ENCODE measurements at regions not wholly inside any gene's neighbourhood (a gene's known extent, or its start where the extent isn't known, plus 50 kb on each side); places are given as distances from the start of the nearest gene placed in this dataset.

DNA sequence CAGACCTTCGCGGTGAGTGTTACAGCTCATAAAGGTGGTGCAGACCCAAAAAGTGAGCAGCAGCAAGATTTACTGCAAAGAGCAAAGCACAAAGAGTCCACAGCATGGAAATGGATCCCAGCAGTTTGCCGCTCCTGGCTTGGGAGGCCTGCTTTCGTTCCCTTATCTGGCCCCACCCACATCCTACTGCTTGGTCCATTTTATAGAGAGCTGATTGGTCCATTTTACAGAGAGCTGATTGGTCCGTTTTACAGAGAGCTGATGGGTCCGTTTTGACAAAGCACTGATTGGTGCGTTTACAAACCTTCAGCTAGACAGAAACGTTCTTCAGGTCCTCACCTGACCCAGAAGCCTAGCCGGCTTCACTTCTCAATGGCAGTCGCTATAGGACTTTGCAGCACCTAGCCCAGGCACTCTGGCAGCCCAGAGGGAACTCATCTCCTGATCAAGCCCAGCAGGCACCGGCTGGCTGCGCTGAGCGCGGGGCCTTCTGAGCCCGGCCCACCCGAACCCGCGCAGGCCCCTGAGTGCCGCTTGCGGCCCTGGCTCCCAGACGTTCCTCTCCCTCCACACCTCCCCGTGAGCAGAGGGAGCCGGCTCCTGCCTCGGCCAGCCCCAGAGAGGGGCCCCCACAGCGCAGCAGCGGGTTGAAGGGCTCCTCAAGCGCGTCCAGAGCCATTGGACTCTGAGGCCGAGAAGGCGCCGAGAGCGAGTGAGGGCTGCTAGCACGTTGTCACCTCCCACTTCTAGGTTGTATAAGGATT lies 200.3 kb downstream of the LMO4 start:
- H3K9me3 ChIP-seq (ENCODE audit: control insufficient read depth, insufficient read depth, low read depth, low read length) = no peaks in the 10 kb centered on the region
- no peak overlapping the region for H3K27ac ChIP-seq (ENCODE audit: insufficient read depth, low read length)
- TF ChIP-seq CTCF (conservative IDR thresholded peaks at IDR 0.05 in 1 of 2, IDR thresholded peaks at IDR 0.05 in 1 of 2; ENCODE audit: low read depth in 1 of 2, low read length in 2 of 2) = no peak
- no peak for TF ChIP-seq EZH2 (IDR thresholded peaks at IDR 0.05; ENCODE audit: low read length, missing control alignments)
- no peaks in the 10 kb centered on the region for H3K4me1 ChIP-seq (ENCODE audit: control insufficient read depth, extremely low read depth, insufficient read depth, low read length)
- H3K9ac ChIP-seq (ENCODE audit: insufficient read depth, low read length) = no peak overlapping the region
- no peak overlapping the region for H3K4me2 ChIP-seq (ENCODE audit: extremely low read depth, insufficient read depth, low read length)
- H2AFZ ChIP-seq (ENCODE audit: low read length) = no peak overlapping the region
- H3K79me2 ChIP-seq (ENCODE audit: control insufficient read depth, insufficient read depth, low read length) = no peaks in the 10 kb centered on the region
- H3K4me3 ChIP-seq (replicated peaks in 1 of 4; ENCODE audit: control extremely low read depth in 1 of 4, insufficient read depth in 1 of 4, low read depth in 3 of 4, low read length in 4 of 4) = no peak overlapping the region
- no peaks in the 10 kb centered on the region for H3K36me3 ChIP-seq (ENCODE audit: control insufficient read depth, insufficient read depth, low read length)
- no peaks in the 10 kb centered on the region for H4K20me1 ChIP-seq (ENCODE audit: control insufficient read depth, extremely low read depth, insufficient read depth, low read length)
- no peak for DNase-seq (ENCODE audit: low read depth in 2 of 2)
- no peaks in the 10 kb centered on the region for H3K27me3 ChIP-seq (ENCODE audit: control insufficient read depth, insufficient read depth, low read length)

DNA sequence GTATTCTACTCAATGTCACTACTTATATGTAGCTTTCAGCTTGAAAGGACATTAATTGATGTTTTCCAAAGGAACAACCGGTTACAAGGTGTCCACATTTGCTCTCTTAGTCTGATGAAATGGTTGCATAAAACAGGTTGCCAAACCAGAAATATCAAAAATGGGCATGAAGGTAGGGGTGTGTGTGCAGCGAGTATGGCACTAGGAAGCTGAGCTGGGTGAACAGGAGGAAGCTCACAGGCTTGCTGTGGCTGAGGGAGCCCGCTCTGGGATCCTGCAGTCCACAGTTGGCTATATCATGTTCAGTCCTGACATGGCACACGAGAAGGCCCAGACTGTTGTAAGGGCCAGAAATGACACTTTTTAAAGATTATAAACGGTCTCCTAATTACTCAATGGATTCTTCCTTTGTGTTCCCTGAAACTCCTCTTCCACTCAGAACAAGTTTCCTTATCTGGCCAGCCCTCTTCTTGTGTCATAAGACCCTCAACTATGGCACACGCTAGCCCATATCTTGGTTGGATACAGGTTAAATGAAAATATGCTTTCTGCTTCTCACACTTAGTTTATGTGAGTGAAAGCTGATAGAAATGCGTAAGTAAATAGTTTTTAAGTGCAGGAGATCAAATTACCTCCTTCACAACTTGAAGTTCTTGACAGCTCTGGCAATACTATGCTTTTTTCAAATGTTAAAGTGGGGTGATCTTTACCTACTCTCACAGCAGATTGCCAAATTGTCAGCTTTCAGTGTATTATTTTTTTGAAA lies 201.5 kb downstream of the LMO4 start:
- H3K9ac ChIP-seq (ENCODE audit: insufficient read depth, low read length) = no peak overlapping the region
- no peak for DNase-seq (ENCODE audit: low read depth in 2 of 2)
- no peaks in the 10 kb centered on the region for H3K36me3 ChIP-seq (ENCODE audit: control insufficient read depth, insufficient read depth, low read length)
- H3K9me3 ChIP-seq (ENCODE audit: control insufficient read depth, insufficient read depth, low read depth, low read length) = no peaks in the 10 kb centered on the region
- no peak for TF ChIP-seq CTCF (conservative IDR thresholded peaks at IDR 0.05 in 1 of 2, IDR thresholded peaks at IDR 0.05 in 1 of 2; ENCODE audit: low read depth in 1 of 2, low read length in 2 of 2)
- TF ChIP-seq EZH2 (IDR thresholded peaks at IDR 0.05; ENCODE audit: low read length, missing control alignments) = no peak
- no peaks in the 10 kb centered on the region for H4K20me1 ChIP-seq (ENCODE audit: control insufficient read depth, extremely low read depth, insufficient read depth, low read length)
- no peaks in the 10 kb centered on the region for H3K4me1 ChIP-seq (ENCODE audit: control insufficient read depth, extremely low read depth, insufficient read depth, low read length)
- no peak overlapping the region for H2AFZ ChIP-seq (ENCODE audit: low read length)
- H3K79me2 ChIP-seq (ENCODE audit: control insufficient read depth, insufficient read depth, low read length) = no peaks in the 10 kb centered on the region
- H3K27ac ChIP-seq (ENCODE audit: insufficient read depth, low read length) = no peak overlapping the region
- H3K4me2 ChIP-seq (ENCODE audit: extremely low read depth, insufficient read depth, low read length) = no peak overlapping the region
- no peaks in the 10 kb centered on the region for H3K27me3 ChIP-seq (ENCODE audit: control insufficient read depth, insufficient read depth, low read length)
- no peak overlapping the region for H3K4me3 ChIP-seq (replicated peaks in 1 of 4; ENCODE audit: control extremely low read depth in 1 of 4, insufficient read depth in 1 of 4, low read depth in 3 of 4, low read length in 4 of 4)

GRCh38 chr1:87535551-87535950 lies 206.9 kb downstream of the LMO4 start:
- DNase-seq (ENCODE audit: low read depth in 2 of 2) = no peak
- no peaks in the 10 kb centered on the region for H3K4me1 ChIP-seq (ENCODE audit: control insufficient read depth, extremely low read depth, insufficient read depth, low read length)
- H3K27me3 ChIP-seq (ENCODE audit: control insufficient read depth, insufficient read depth, low read length) = no peaks in the 10 kb centered on the region
- H3K9ac ChIP-seq (ENCODE audit: insufficient read depth, low read length) = no peak overlapping the region
- no peak overlapping the region for H3K4me3 ChIP-seq (replicated peaks in 1 of 4; ENCODE audit: control extremely low read depth in 1 of 4, insufficient read depth in 1 of 4, low read depth in 3 of 4, low read length in 4 of 4)
- TF ChIP-seq CTCF (conservative IDR thresholded peaks at IDR 0.05 in 1 of 2, IDR thresholded peaks at IDR 0.05 in 1 of 2; ENCODE audit: low read depth in 1 of 2, low read length in 2 of 2) (no peak), EZH2 (IDR thresholded peaks at IDR 0.05; ENCODE audit: low read length, missing control alignments) (no peak)
- no peaks in the 10 kb centered on the region for H4K20me1 ChIP-seq (ENCODE audit: control insufficient read depth, extremely low read depth, insufficient read depth, low read length)
- no peak overlapping the region for H3K4me2 ChIP-seq (ENCODE audit: extremely low read depth, insufficient read depth, low read length)
- no peak overlapping the region for H2AFZ ChIP-seq (ENCODE audit: low read length)
- no peaks in the 10 kb centered on the region for H3K36me3 ChIP-seq (ENCODE audit: control insufficient read depth, insufficient read depth, low read length)
- no peak overlapping the region for H3K27ac ChIP-seq (ENCODE audit: insufficient read depth, low read length)
- H3K9me3 ChIP-seq (ENCODE audit: control insufficient read depth, insufficient read depth, low read depth, low read length) = no peaks in the 10 kb centered on the region
- no peaks in the 10 kb centered on the region for H3K79me2 ChIP-seq (ENCODE audit: control insufficient read depth, insufficient read depth, low read length)

Data from fibroblast of lung (primary cell).